ENCODE measurements at regions not wholly inside any gene's neighbourhood (a gene's known extent, or its start where the extent isn't known, plus 50 kb on each side); places are given as distances from the start of the nearest gene placed in this dataset.
"Not testable (repeated sequence)": the region's sequence is repeated elsewhere in the genome, so short reads cannot be mapped to it uniquely, and the experiment has no call there.

DNA sequence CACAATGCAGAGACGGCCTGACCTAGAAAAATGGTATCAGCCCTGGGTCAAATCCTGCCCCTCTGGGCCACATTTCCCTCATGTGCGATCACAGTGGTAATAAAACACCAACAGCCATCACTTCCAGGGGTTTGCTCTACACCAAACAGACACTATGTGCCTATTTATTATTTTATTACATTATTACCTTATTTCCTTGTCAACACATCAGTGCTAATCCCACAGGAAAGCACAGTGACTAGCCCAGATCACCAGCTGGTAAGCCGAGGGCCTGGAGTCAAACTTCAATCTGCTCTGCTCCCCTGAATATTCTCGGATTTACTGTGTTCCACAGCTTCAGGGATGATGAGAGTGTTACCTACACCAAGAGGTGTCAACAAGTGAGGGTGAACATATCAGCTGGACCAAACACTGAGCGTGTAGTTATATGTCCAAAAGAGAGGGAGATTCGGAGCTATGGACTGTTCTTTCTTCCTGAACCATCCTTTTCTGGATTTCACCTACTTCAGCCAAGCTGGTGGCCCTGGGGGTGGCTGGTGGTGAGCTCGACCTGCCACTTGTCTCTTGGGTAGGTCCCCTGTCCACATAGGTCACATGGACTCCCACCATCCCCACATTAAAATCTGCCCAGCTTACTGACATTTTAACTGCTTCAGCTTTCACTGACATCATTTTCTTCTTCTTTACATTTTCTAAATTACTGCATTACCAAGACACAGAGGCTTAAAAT lies 198.9 kb downstream of the ANKRD30B start:
- TF ChIP-seq, protein P1, sequence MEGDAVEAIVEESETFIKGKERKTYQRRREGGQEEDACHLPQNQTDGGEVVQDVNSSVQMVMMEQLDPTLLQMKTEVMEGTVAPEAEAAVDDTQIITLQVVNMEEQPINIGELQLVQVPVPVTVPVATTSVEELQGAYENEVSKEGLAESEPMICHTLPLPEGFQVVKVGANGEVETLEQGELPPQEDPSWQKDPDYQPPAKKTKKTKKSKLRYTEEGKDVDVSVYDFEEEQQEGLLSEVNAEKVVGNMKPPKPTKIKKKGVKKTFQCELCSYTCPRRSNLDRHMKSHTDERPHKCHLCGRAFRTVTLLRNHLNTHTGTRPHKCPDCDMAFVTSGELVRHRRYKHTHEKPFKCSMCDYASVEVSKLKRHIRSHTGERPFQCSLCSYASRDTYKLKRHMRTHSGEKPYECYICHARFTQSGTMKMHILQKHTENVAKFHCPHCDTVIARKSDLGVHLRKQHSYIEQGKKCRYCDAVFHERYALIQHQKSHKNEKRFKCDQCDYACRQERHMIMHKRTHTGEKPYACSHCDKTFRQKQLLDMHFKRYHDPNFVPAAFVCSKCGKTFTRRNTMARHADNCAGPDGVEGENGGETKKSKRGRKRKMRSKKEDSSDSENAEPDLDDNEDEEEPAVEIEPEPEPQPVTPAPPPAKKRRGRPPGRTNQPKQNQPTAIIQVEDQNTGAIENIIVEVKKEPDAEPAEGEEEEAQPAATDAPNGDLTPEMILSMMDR (IDR thresholded peaks at IDR 0.05; ENCODE audit: low read depth, low read length, poor library complexity, severe bottlenecking), result not testable (repeated sequence)
- not testable (repeated sequence) for TF ChIP-seq EZH2phosphoT487 (IDR thresholded peaks at IDR 0.05; ENCODE audit: borderline replicate concordance, low read length)

Measured in DOHH2 (cell line).